Fibroblast of skin of right quadriceps (primary cell): ENCODE measurements at regions not wholly inside any gene's neighbourhood (a gene's known extent, or its start where the extent isn't known, plus 50 kb on each side); places are given as distances from the start of the nearest gene placed in this dataset.
"Not testable (repeated sequence)": the region's sequence is repeated elsewhere in the genome, so short reads cannot be mapped to it uniquely, and the experiment has no call there.

Experiments used
- DNase-seq: peaks from one replicate; pipeline ENCODE4 v3.0.0-alpha.2; 2013

GRCh38 chr7:52573141-52573540 is 462.3 kb upstream of the POM121L12 start:
- not testable (repeated sequence) for DNase-seq

GRCh38 chr7:52571026-52571425 is 464.4 kb upstream of the POM121L12 start:
- no peak for DNase-seq

DNA sequence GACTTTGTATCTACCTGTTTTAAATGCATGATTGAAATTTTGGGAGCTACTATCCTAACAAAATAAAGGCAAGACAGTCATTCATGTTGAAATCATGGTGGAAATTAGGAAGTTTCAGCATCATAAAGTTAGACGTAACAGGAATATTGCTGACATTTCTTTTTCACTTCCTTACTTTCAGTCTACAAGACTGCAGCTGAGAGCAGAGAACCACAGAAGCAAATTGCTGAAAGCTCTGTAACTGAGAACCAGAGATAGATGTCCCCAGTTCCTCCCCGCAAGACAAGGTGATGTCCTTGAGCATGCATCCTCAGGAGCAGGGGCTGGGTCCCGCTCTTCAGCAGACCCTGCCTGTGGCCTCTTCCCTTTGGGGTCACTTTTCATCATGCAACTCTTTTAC is 466.3 kb upstream of the POM121L12 start:
- no peak for DNase-seq

- DNase-seq = no peak
These were observed 469.5 kb upstream of the POM121L12 start for GRCh38 chr7:52565974-52566373.

- DNase-seq = no peak
These were observed 479.6 kb upstream of the POM121L12 start for GRCh38 chr7:52555805-52556204.

GRCh38 chr7:52547308-52547910 is 488.0 kb upstream of the POM121L12 start:
- DNase-seq = no peak

GRCh38 chr7:52541198-52541765 is 494.2 kb upstream of the POM121L12 start:
- not testable (repeated sequence) for DNase-seq

DNA sequence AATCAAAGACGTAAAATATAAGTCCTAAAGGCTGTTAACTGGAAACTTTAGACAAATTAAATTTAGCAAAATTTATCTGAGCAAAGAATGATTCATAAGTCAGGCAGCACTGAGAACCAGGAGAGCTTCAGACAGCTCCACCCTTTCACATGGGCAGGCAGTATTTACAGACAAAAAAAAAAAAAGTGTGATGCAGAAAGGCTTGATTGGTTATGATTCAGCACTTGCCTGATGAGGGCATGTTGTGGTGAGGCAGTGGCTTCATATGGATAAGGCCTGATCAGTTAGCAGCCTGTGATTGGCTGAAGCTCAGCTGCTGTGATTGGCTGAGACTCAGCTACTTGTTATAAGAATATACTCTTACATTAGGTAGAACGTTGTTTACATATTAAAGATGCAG is 495.4 kb upstream of the POM121L12 start:
- DNase-seq = no peak

DNA sequence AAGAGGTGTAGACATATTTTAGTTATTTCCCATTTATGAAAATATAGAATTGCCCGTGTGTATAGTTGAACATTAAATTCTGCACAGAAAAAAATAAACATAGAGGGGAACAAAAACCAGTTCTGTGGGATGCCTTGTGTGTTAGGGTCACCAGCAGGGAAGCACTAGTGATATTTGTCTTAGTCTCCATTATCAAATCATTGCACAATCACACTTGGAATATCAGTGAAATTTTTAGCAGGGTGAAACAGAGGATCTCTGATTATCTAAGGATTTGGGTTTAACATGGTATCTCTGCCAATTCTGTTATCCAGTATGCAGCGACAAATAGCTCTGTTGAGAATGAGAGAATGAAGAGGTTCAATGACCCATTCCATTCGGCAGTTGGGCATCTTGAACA is 496.0 kb upstream of the POM121L12 start:
- no peak for DNase-seq

- no peak for DNase-seq
These were observed 498.4 kb upstream of the POM121L12 start for GRCh38 chr7:52537051-52537450.

DNA sequence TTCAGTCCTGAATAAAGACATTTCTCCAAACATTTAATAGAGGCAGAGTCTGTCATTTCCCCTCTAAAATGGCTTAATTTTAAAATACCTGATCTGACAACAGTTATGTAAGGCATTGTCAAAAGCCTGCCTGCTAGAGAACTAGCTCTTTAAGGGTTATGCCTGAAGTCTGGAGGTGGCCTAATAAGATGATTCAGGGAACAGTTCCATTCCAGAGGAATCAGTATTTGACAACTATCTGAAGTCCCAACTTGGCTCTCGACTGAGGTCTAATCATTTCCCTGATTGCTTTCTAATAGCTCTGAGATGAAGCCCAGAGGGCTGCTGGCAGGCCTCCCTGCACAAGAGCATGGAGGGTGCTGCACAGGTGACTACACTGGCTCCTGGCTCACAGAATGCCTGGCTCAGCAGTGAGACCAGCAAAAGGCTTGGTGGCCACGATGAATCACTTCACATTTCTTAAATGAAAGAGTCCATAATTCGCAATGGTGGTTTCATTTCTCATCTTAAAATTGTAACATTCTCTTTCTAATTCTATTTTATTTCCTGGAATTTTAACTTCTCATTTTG is 509.6 kb upstream of the POM121L12 start:
- DNase-seq = no peak

DNA sequence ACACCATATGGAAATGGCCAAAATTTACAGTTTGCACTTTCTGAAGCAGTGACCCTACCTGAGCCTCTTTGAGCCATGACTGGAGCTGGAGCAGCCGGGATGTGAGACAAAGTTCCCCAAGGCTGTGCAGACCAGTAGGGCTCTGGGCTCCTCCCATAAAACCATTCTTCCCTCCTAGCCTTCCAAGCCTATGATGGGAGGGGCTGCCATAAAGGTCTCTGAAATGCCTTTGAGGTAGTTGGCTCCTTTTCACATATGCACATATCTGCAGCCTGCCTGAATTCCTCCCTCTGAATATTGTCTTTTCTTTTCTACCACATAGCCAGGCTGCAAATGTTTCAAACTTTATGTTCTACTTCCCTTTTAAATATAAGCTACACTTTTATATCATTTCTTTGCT is 516.6 kb upstream of the POM121L12 start:
- no peak for DNase-seq

GRCh38 chr7:52512656-52513055 is 522.8 kb upstream of the POM121L12 start:
- no peak for DNase-seq

GRCh38 chr7:52507546-52508255 is 527.7 kb upstream of the POM121L12 start:
- no peak for DNase-seq

DNA sequence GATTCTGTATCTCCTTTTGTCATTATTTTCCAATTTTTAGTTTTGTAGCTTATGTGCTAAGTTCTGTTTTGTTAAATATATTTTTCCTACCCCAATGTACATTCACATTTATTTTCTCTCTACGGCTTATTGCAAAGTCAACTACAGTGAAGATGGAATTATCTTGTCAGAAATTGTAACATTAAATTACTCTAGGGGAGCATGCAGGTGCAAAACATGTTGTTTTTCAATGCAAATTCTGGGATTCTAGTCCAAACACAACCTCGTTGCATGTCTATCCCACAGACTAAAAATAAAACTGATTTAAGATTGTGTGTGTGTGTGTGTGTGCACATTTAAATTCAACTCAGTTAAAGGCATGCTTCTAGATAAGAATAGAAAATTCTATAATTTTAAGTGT is 529.1 kb upstream of the POM121L12 start:
- DNase-seq = no peak

DNA sequence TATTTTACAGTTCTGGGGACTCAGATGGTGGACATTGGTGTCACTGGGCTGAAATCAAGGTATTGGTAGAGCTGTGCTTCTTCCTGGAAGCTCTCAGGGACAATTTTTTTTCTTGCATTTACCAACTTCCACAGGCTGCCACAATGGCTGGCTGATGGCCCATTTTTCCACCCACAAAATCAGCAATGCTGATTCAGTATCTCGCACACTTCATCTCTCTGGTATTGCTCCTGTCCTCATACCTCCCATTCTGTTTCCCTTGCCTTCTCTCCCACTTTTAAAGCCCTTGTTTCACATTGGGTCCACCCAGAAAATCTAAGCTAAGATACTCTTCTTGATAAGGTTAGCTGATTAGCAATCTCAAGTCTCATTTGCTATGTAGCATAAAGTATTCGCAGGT is 530.9 kb upstream of the POM121L12 start:
- no peak for DNase-seq

DNA sequence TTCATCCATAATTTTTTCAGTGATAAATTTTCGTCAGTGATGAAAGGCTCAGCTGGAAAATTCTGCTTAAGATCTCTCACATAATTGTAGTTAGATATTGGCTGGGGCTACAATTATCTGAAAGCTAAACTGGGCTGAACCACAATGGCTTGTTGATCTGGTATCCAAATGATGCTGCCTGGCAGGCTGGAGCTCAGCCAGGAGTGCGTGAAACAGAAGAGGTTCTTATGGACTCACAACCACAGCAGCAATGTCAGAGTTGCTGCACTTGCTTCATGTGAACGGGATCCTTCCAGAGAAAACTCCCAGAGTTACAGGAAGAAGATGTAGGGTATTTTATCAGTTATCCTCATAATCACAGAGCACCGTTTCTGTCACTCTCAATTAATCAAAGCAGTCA is 533.2 kb upstream of the POM121L12 start:
- no peak for DNase-seq

- no peak for DNase-seq
These were observed 533.7 kb upstream of the POM121L12 start for GRCh38 chr7:52501696-52502095.

DNA sequence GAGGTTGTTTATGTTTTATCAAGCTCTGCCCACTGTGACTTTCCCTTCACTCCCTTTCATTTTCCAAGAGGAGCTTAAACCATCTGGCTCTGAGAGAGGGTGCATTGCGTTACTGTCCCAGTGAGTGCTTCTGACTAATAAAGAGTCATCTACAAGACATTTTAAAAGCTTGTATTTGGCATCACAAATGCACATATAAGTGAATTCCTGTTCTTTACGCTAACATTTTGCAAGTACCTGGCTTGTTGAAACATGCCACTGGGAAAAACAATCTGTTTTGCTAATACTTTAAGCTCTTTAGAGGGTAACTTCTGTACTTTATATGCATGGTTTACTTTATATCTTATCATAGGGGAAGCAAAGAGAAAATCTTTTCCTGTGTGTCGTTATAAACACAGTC is 534.6 kb upstream of the POM121L12 start:
- DNase-seq = no peak

DNA sequence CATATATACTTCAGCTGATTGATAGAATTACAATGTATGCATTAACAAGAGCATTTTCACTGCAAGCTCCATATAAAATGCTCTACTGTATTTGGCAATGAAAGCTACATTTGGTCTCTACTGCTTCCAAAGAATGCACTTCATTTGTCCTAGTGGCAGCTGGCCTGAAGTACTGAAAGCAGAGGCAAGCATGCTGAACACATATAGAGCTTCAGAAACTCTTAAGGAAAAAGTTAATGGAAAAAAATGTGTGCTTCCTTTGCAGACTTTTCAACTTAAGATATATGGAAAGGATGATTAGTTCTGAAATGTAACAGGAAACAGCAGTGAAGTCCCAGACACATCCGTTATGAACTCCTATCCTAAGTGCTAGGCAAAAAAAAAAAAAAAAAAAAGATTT is 537.1 kb upstream of the POM121L12 start:
- DNase-seq = no peak

- no peak for DNase-seq
These were observed 549.2 kb upstream of the POM121L12 start for GRCh38 chr7:52486267-52486666.

GRCh38 chr7:52482076-52482475 is 553.4 kb upstream of the POM121L12 start:
- no peak for DNase-seq

DNA sequence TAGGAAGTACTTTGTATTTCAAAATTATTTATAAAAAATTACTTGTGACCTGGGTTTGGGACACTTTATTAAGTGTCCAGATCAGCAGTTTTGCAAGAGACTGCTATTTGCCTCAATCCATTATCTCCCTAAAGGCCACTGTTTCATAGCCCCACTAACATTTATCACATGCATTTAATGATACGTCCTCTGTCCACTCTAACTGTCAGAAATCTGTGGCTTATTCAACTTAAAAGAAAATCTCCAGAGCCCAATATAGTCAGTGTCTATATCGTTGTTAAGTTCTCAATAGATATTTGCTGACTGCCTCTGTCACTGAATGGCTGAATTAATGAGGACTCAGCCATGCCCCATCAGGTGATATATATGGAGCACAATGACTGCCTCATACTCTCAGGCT is 553.9 kb upstream of the POM121L12 start:
- no peak for DNase-seq

DNA sequence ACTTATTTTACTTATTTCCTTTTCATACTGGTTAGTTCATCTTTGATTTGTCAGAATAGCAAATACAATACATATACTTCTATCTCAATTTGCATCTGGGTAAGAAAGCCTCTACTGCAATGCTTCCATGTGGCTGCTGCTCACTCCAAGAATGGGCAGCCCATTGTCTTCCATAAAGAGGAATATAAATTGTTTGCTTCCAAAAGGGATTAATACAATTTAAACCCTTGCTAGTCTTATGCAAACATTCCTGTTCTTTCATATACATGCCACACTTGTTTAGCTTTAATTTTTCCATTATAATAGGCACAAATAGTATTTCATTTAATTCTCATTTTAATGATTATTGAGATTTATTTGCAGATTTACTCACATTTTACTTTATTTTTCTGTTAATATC is 555.4 kb upstream of the POM121L12 start:
- no peak for DNase-seq
